Cardiac fibroblast (primary cell): ENCODE measurements at regions not wholly inside any gene's neighbourhood (a gene's known extent, or its start where the extent isn't known, plus 50 kb on each side); places are given as distances from the start of the nearest gene placed in this dataset.
"Not testable (repeated sequence)": the region's sequence is repeated elsewhere in the genome, so short reads cannot be mapped to it uniquely, and the experiment has no call there.

Experiments
- DNase-seq, 2 donors: peaks; one replicate each; pipeline versions ENCODE4 v3.0.0 to v3.0.0-alpha.2; 2010; ENCODE audit warnings: low read depth in 2 of 2
- H3K4me3 ChIP-seq, 2 donors: replicated peaks in 1 of 2; 1 replicate in 1 of 2; 2 replicates in 1 of 2; pipeline ENCODE4 v1.5.1; 2011; ENCODE audit warnings: low read depth in 2 of 2, low read length in 2 of 2, mild to moderate bottlenecking in 2 of 2, moderate library complexity in 1 of 2
- CTCF ChIP-seq: IDR thresholded peaks from one replicate; pipeline ENCODE4 v1.5.1; 2011; ENCODE audit warnings: low read depth, mild to moderate bottlenecking, low read length, inconsistent platforms

GRCh38 chr5:171540865-171541264, 121.4 kb downstream of the FGF18 start:
- no peak for DNase-seq

GRCh38 chr5:171541341-171541776, 121.9 kb downstream of the FGF18 start:
- no peak overlapping the region for H3K4me3 ChIP-seq
- TF ChIP-seq CTCF = no peak

More at GRCh38 chr5:171540865-171541264, 121.4 kb downstream of the FGF18 start:
- no peak for TF ChIP-seq CTCF
- no peak overlapping the region for H3K4me3 ChIP-seq

GRCh38 chr5:171542525-171543140, 123.2 kb downstream of the FGF18 start:
- no peak overlapping the region for H3K4me3 ChIP-seq
- no peak for TF ChIP-seq CTCF

More at GRCh38 chr5:171541341-171541776, 121.9 kb downstream of the FGF18 start:
- DNase-seq = no peak

GRCh38 chr5:171543148-171543815, 123.8 kb downstream of the FGF18 start:
- DNase-seq = no peak
- TF ChIP-seq CTCF = no peak

More at GRCh38 chr5:171542525-171543140, 123.2 kb downstream of the FGF18 start:
- no peak for DNase-seq

GRCh38 chr5:171544913-171545765, 125.7 kb downstream of the FGF18 start:
- no peak overlapping the region for H3K4me3 ChIP-seq
- no peak for DNase-seq
- no peak for TF ChIP-seq CTCF

More at GRCh38 chr5:171543148-171543815, 123.8 kb downstream of the FGF18 start:
- H3K4me3 ChIP-seq = no peak overlapping the region

GRCh38 chr5:171549274-171549673, 129.8 kb downstream of the FGF18 start:
- DNase-seq = no peak
- H3K4me3 ChIP-seq = no peak overlapping the region
- no peak for TF ChIP-seq CTCF

- not testable (repeated sequence) for H3K4me3 ChIP-seq, DNase-seq
Observed at GRCh38 chr5:171553817-171554216, 134.4 kb downstream of the FGF18 start.
